ENCODE measurements at regions not wholly inside any gene's neighbourhood (a gene's known extent, or its start where the extent isn't known, plus 50 kb on each side); places are given as distances from the start of the nearest gene placed in this dataset.

GRCh38 chr22:23399367-23400285 is 180.5 kb downstream of the IGLL1 start:
- TF ChIP-seq GATA3 (IDR thresholded peaks at IDR 0.05; ENCODE audit: low read depth, low read length) (no peak), GATA2 (IDR thresholded peaks at IDR 0.05; ENCODE audit: low read depth, low read length) (no peak)

GRCh38 chr22:23398701-23399366 is 181.3 kb downstream of the IGLL1 start:
- TF ChIP-seq GATA2 (IDR thresholded peaks at IDR 0.05; ENCODE audit: low read depth, low read length) (no peak), GATA3 (IDR thresholded peaks at IDR 0.05; ENCODE audit: low read depth, low read length) (no peak)

DNA sequence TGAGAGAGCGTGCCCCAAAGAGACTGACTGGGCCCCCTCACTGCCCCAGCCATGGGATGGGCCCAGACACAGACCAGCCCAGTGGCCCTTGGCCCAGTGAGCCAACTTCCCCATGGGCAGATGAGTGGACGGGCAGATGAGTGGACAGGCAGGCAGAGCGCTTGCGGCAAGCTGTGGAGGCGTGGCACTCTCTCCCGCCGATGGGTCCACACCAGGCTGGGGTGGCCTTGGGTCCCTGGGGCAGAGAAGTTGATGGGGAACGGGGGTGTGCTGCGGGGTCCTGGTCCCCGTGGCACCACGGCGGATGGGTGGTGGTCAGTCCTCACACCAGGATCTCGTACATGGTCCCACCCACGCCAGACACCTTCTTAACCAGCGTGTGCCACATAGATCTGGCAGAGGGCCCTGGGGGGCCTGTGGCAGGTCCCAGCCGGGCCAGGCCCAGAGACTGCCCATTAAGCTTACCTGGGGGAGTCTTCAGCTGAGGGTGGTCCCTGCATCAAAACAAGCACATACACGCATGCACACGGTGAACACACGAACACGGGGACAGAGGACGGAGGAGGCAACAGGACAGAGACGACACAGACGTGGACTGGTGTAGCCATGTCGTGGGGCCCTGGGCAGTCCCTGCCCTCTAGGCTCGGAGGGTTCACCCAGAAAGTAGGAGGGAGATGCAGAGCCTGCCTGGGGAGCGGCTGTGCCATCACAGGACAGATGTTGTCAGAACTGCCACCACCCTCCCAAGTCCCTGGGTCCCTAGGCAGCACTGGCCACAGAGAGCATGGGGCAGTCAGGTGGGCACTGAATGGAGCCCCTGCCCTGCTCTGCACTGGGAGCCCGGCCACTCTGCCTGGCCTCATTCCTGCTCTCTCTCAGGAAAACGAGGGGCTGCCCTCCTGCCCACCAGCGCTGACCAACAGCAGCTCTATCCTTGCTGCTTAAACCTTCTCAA is 182.2 kb downstream of the IGLL1 start:
- TF ChIP-seq GATA2 (IDR thresholded peaks at IDR 0.05; ENCODE audit: low read depth, low read length) (no peak), GATA3 (IDR thresholded peaks at IDR 0.05; ENCODE audit: low read depth, low read length) (no peak)

DNA sequence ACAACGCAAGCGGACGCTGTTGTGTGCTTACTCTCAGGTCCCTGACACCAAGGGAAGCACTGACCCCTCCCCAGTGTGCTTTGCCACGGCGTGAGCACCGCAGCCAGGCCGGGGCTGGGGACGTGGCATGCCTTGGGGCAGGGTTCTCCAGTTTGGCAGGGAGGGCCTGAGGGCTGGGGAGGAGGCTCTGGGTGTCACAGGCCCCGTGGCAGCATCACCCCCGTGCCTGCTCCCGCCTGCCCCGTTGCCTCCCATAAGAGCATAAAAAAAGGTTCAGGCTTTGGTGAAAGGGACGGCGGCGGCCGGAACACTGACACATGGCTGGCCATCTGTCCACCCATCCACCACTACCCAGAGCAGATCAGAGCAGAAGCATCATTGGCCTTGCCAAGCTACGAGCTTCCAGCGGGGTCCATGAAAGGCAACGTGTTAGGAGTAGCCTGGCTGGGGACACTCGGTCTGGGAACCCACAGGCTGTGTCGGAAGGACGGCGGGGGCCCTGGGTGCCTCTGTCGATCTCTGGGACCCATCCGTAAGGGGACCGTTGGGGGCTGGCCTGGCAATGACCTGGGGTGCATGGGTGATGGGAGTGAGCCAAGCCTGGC is 183.0 kb downstream of the IGLL1 start:
- TF ChIP-seq GATA3 (IDR thresholded peaks at IDR 0.05; ENCODE audit: low read depth, low read length) (no peak), GATA2 (IDR thresholded peaks at IDR 0.05; ENCODE audit: low read depth, low read length) (no peak)

DNA sequence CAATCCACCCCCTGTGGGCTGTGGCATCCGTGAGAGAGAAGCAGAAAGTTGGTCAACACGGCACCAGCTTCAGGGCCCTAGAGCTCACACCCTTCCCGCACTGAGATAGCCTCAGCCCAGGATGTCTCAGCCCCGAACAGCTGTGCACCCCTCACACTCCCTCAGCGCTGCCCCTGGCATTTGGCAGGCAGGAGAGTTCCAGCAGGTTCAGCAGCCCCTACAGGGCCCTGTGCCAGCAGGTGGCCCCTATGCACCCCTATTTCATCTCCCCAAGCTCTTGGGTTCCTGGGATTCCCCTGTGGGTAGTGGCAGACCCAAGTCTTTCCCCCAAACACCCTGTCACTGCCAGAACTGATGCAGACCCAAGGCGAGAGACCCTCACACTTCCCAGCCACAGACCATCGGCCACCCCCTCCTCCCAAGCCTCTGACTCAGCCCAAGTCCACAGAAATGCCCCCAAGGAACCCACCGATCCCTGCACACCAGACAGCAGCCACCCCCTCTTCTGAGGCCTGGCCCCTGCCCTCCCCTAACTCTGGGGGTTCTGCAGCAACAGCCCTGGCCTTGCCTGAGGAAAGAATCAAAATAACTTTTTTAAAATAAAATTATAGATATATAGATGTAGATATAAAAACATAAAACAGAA is 183.6 kb downstream of the IGLL1 start:
- TF ChIP-seq GATA3 (IDR thresholded peaks at IDR 0.05; ENCODE audit: low read depth, low read length), result no peak
- TF ChIP-seq GATA2 (IDR thresholded peaks at IDR 0.05; ENCODE audit: low read depth, low read length), result no peak

DNA sequence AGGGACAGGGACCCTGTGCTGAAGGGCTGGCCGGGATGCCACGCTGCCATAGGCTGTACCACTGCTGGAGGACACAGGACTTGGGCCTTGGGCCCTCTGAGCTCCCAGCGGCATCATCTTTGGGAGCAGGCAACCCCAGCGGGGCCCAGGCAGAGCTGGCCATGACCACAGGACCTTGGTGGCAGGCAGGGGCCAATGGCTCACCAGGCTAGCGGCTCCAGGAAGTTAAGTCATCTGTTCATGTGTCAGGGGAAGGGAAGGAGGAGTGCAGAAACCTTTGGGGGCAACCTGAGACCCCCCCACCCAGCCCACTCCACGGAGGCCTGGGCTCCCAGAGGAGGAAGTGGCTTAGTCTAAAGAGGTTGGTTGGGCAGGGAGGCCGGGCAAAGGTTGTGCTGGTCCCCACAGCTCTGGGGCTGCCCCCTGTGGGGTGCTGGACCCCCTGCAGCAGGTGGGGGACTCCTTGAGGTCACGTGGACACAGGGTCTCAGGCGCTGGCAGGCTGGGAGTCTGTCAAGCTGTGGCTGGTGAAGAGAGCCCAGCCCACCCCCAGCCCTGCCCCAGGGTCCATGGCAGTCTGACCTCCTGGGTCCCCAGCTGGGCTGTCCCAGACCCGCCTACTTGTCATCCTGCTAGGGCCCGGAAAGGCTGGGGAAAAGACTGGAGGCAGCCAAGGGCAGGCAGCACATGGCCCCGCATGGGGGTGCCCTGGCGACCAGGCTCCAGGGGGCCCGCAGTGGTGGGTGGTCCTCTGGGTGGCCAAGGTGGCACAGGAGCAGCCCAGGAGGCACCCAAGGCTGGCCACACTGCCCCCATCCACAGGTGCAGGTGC is 184.3 kb downstream of the IGLL1 start:
- TF ChIP-seq GATA3 (IDR thresholded peaks at IDR 0.05; ENCODE audit: low read depth, low read length), result no peak
- no peak for TF ChIP-seq GATA2 (IDR thresholded peaks at IDR 0.05; ENCODE audit: low read depth, low read length)

- TF ChIP-seq GATA3 (IDR thresholded peaks at IDR 0.05; ENCODE audit: low read depth, low read length) (no peak), GATA2 (IDR thresholded peaks at IDR 0.05; ENCODE audit: low read depth, low read length) (no peak)
Observed at GRCh38 chr22:23394525-23395326, 185.4 kb downstream of the IGLL1 start.

DNA sequence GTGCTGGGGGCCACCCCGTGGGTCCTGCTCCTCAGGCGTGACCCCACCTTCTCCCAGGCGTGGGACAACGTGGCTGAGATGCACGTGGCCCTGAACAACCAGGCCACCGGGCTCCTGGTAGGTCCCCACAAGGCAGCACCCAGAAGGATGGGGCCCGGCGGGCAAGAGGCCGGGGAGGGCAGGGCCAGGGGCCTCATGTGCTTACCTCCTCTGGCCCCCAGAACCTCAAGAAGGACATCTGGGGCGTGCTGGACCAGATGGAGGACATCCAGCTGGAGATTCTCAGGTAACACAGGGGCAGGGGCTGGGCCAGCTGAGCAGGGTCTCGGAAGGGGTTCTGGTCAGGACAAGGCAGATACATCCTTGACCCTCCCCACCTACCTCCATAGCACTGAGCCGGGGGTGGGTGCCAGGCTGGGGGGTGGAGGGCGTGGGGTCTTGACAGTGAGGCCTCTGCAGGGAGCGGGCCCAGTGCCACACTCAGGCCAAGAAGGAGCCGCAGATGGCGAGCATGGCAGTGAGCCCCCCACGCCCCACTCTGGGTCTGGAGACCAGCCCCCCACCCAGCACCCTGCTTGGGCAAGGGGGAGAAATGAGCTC is 186.3 kb downstream of the IGLL1 start:
- TF ChIP-seq GATA2 (IDR thresholded peaks at IDR 0.05; ENCODE audit: low read depth, low read length) (no peak), GATA3 (IDR thresholded peaks at IDR 0.05; ENCODE audit: low read depth, low read length) (no peak)

DNA sequence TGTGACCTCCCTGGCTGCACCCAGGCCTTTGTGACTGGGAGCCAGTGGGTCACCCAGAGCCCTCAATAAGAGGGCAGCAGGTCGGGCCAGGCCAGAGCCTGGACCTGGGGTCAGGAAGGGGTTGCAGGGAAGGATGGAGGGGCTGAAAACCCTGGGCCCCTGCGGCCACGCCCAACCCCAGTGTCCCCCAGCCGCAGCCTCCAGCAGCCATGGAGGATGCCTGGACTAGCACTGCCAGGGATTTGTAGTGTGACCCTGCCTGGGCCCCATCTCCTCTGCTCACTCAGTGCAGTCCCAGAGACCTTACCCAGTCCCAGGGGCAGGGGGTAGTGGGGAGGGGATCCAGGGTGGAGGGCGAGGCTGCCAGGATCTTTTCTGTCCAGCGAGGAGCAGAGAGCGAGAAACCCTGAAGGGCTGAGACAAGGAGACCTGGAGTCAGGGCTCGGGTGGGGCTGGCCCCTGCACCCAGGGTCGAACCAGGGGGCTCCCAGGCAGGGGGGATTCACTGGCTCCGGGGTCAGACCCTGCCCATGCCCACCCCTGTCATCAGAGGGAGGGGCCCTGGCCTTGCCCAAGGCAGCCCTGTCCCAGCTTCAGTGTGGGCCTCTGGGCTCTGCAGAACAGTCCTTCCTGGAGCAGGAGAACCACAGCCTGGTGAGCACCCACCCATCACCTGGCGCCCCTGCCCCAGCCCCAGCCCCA is 187.5 kb downstream of the IGLL1 start:
- TF ChIP-seq GATA3 (IDR thresholded peaks at IDR 0.05; ENCODE audit: low read depth, low read length), result no peak
- no peak for TF ChIP-seq GATA2 (IDR thresholded peaks at IDR 0.05; ENCODE audit: low read depth, low read length)

DNA sequence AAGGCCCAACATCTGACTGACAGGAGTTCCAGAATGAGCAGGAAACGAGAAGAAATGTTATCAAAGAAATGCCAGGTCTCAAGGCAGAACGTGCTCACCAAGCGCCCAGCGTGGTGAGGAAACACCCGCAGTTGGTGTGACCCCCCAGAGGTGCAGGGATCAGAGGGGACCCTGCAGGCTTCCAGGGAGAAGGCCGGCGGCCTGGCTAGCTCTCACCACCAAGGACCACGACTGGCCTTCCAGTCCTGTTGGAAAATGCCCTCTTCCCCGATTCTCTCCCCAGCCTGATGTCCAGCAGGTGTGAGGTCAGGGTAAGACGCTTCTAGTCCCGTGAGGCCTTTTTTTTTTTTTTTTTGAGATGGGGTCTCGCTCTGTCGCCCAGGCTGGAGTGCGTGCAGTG is 189.1 kb downstream of the IGLL1 start:
- TF ChIP-seq GATA3 (IDR thresholded peaks at IDR 0.05; ENCODE audit: low read depth, low read length), result no peak
- TF ChIP-seq GATA2 (IDR thresholded peaks at IDR 0.05; ENCODE audit: low read depth, low read length), result no peak
